T-helper 1 cell (primary cell): ENCODE measurements at regions not wholly inside any gene's neighbourhood (a gene's known extent, or its start where the extent isn't known, plus 50 kb on each side); places are given as distances from the start of the nearest gene placed in this dataset.
"Not testable (repeated sequence)": the region's sequence is repeated elsewhere in the genome, so short reads cannot be mapped to it uniquely, and the experiment has no call there.

Source experiments
- DNase-seq, 5 donors: peaks; one replicate each; pipeline ENCODE4 v3.0.0-alpha.2; 2012 to 2020

GRCh38 chr5:160479220-160479619 is 57.6 kb downstream of the PTTG1 start:
- DNase-seq: no peak

- DNase-seq: no peak
Measured at GRCh38 chr5:160479926-160480325, 58.3 kb downstream of the PTTG1 start.

DNA sequence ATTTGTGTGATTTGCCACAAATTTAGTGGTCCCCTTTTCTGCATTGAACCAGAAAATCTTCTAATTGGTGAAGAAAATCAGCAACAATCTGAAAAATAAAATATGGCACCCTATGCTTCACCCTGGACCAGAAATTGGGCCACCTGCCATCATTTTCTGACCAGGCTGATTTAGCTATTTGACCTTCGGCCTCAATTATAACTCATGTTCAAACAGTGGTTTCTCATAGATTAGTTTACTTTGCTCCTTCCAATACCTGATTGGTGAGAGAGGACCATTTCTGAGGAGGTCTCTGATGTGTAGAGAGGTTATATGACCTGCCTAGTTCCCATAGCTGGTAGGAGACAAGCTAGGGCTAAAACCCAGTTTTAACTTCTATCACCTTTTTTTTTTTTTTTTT is 59.0 kb downstream of the PTTG1 start:
- DNase-seq: no peak

DNA sequence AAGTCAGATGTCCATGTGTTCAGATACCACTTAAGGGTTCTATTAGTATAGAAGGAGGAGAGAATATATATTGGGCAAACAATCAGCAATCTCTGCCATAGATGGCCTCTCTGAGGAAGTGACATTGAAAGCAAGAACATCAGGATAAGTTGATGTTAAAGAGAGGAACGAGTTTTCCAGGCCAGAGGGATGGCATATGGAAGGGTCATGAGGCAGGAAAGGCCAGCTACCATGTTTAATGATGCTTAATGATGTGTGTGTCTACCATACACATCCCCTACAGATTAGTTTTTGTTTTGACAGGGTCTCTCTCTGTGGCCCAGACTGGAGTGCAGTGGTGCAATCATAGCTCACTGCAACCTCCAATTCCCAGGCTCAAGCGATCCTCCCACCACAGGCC is 63.0 kb downstream of the PTTG1 start:
- no peak for DNase-seq

- no peak for DNase-seq
Measured at GRCh38 chr5:160485364-160485969, 63.8 kb downstream of the PTTG1 start.

GRCh38 chr5:160486573-160486972 is 64.9 kb downstream of the PTTG1 start:
- peak in 2 of 5 donors; percentile 32 to 91 for DNase-seq

DNA sequence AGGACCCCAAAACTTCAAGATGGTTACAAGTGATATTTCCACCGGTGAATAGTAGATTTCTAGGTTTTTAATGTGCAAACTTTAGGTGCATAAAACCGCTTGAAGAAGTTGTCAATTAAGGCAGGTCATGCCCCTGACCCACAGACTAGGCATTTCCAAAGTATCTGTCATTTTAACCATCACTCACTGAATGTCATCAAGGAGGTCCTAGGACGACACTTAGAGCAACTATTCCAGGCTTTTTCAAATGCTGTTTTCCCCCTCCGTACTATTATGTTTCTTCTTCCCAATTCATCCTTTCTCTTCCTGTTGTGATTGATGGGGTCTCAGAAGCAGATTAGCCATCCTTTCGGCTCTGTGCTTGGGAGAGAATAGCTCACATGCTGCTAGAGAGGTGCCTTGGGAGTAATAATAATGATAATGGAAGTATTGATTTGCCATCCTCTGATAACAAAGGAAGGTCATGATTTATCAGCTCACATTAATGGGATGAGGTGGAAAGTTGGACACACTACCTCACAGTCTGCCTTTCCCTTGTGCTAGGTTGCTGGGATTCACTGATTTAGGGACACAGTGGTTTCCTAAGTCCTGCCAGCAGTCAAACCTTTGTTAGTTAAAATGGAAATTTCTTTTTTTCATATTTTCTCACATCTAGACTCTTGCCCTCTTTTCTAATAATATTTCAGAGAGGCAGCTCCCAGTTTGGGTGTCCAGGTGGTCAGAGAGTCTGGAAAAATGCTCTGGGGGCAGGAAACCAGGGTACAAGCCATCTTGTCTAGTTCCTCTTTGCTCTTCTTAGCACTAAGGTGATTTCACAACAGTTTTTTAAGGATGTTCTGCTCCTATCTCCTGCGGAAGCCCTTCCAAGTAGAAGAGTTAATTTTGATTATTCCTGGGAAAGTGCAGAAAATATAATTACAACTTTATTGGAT is 67.0 kb downstream of the PTTG1 start:
- no peak for DNase-seq

DNA sequence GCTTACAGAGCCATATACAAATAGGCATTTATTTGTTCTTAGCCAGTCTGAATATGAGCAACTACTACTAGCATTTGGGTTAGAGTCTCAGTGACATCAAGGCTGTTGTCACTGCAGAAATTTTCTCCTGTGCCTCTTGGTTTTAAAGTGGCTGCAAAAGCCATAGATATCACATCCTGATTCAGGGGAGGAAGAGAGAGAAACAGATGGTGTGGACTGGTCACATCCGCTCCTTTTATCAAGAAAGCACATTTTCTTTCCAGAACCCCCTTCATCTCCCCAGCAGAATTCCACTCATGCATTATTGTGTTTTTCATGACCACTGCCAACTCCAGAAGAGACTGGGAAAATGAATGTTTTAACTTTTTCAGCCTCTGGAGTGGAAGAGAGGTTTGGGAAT is 69.8 kb downstream of the PTTG1 start:
- no peak for DNase-seq

- no peak for DNase-seq
Measured at GRCh38 chr5:160492565-160492964, 70.9 kb downstream of the PTTG1 start.

DNA sequence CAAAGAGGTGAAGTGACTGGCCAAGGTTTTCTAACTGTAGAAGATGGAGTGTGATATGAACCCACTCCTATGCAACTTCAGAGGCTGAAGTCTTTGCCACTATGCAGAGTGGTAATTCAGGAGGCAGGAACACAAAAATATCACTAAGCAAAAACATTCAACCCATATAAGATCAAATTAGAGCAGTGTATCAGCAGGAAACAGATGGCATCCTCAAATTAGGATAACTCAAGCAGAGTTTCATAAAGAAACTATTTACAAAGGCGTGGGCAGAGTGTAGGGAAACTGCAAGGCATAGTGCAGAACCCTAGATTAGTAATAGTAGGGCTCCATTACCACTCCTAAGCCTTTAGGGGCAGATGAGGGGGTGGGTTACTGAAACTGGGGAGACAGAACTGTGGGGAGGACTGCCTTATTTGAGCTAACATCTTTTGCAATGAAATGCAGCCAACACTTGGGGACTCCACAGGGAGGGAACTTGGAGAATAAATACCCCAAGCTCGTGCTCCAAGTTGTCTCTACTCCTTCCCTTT is 72.2 kb downstream of the PTTG1 start:
- no peak for DNase-seq

DNA sequence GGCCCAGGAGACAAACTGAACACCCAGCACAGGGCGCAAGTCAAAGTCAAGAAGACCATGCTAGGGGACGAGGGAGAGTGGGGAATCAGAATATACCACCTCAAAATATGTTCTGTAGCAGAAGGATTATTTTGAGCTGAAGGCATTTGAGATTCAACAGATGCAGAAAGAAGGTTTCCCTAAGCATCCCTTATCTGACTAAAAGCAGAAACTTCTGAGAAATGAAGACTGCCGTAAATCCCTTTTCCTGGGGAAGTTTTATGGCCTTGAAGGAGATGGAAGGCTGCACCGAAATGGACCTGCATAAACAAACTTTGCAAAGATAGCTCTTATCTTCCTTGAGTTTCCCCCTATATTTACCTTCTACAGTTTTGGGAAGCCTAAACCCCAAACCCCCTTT is 72.8 kb downstream of the PTTG1 start:
- no peak for DNase-seq

DNA sequence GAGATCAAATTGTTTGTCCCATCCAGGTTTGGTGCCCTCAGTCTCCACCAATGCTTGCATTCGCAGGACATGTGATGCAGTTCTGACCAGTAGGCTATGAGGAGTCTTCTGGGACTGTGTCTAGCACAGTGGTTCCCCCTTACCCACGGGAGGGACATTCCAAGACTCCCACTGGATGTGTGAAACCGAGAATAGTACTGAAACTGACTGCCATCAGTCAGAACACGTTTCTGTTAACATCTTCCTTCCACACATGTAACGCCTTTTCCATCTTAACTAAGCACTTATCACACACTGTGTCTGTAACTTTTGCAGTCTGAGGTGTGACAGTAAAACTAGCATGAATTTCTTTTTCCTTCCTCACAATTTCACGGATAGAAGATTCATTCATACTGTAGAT is 74.7 kb downstream of the PTTG1 start:
- DNase-seq: no peak

- DNase-seq: no peak
Measured at GRCh38 chr5:160496784-160497183, 75.1 kb downstream of the PTTG1 start.

DNA sequence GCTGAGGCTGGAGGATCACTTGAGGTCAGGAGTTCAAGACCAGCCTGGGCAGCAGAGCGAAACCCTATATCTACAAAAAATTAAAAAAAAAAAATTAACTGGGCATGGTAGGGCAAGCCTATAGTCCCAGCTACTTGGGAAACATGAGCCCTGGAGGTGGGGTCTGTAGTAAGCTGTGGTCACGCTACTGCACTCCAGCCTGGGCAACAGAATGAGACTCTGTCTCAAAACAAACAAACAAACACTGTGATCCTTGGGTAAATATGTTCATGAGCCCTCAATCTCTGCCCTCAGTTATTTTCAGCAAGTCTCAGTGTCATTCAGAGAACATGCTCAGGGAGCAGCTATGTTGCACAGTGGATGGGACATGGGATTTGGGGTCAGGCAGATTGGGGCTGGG is 76.2 kb downstream of the PTTG1 start:
- no peak for DNase-seq

DNA sequence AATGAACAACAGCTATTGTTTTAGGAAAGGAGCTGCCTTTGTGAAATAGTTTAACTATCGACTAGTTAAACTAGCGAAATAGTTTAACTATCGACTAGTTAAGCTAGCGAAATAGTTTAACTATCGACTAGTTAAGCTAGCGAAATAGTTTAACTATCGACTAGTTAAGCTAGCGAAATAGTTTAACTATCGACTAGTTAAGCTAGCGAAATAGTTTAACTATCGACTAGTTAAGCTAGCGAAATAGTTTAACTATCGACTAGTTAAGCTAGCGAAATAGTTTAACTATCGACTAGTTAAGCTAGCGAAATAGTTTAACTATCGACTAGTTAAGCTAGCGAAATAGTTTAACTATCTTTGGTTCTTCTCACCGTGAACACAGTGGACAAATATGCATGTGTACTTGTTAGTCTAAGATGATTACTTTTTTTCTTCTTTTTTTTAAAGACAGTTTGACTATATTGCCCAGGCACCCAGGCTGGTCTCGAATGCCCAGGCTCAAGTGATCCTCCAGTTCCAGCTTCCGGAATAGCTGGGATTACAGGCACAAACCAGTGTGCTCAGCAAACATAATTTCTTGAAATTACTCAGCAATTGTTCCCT is 76.9 kb downstream of the PTTG1 start:
- DNase-seq: not testable (repeated sequence)

DNA sequence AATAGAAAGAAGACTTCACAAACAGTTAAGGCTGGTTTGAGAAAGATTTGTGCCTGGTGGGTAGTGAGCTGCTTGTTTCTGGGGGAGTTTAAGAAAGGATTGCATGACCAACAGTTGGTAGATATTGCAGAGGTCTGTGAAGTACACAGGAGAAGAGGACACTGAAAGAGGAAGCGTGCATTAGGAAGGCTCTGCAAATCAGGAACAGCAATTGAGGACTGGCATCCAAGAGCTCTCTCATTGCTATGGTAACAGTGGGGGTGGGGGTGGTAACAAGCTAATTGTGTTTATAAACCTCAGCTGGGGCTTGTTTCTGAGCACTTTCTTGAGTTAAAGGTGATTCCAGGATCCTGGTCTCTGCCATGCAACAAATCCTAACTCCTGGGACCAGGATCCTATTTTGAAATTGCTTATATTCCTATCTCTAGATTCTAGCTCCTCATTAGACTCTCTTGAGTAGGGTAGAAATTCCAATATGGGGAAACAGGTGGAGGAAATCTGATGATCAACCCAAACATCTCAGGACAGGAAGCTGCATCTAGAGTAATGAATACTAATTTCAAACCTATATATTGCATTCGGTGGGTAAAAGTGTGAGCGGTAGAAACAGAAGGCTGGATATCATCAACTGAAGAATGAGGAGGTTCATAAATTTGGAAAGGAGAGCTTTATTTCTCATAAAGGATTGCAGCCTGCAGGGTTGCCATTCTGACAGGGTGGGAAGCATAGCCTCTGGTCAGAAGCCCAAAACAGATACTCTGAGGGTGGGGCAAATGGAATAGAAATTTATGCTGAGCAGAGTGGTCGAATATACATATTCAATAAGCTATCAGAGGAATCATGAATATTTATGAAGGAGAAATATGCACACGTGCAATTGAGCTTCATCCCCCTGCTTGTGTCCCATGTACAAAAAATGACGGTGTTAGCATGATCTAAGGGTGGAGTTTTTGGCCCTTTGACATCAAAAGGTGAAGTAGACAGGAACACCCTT is 79.4 kb downstream of the PTTG1 start:
- no peak for DNase-seq

GRCh38 chr5:160504906-160505305 is 83.3 kb downstream of the PTTG1 start:
- DNase-seq: no peak

GRCh38 chr5:160506006-160507004 is 84.7 kb downstream of the PTTG1 start:
- peak; percentile 63 to 86 (median 74) for DNase-seq

- peak in 1 of 5 donors; percentile 44 for DNase-seq
Measured at GRCh38 chr5:160507221-160507721, 85.6 kb downstream of the PTTG1 start.

DNA sequence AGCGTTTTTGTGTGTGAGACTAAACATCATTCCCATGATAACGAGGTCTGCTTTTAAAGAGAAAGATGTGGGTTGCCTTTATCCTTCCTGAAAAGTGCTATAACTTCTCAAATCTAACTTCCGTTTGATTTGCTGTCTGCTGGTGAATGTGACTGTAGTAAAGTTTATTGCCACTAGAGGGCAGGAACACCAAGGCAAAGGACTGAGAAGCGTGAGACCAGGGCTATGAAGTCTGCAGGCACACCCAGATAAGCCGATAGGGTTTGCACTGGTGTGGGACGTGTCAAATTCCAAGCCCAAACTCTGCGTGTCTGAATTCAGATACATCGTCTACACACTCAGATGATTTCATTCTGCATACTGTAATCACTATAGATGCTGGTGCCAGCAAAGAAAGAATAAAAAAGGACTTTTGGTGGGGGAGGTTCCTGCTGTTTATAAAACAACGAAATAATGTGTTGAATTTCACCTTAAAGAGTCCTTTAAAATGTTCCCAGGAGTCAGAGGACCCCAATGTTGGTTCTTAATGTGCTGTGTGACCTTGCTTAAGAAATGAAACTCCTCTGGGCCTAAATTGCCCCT is 87.2 kb downstream of the PTTG1 start:
- DNase-seq: peak; percentile 14 to 87 (median 42)
